Spleen (tissue), 11 donors: ENCODE measurements at regions not wholly inside any gene's neighbourhood (a gene's known extent, or its start where the extent isn't known, plus 50 kb on each side); places are given as distances from the start of the nearest gene placed in this dataset.

Source experiments
- DNase-seq: peaks from one replicate; pipeline ENCODE4 v3.0.0-alpha.2; 2020
- H3K27ac ChIP-seq, 8 donors: fragments of 200-600 bp; sonication (generic) in 7 of 8; 1 replicate in 4 of 8; 2 replicates in 4 of 8; pipeline versions ENCODE4 v1.5.0 to v1.8.0; 2016 to 2021; ENCODE audit warnings: inconsistent platforms in 4 of 8, mild to moderate bottlenecking in 4 of 8, moderate library complexity in 1 of 8
- H3K27me3 ChIP-seq, 7 donors: fragments of 200-600 bp; sonication (generic) in 6 of 7; replicated peaks in 1 of 7; 1 replicate in 4 of 7; 2 replicates in 3 of 7; pipeline versions ENCODE4 v1.5.0 to v1.8.0; 2016 to 2021; ENCODE audit warnings: inconsistent platforms in 3 of 7, mild to moderate bottlenecking in 1 of 7
- H3K36me3 ChIP-seq, 6 donors: fragments of 200-600 bp; sonication (generic) in 5 of 6; 1 replicate in 4 of 6; 2 replicates in 2 of 6; pipeline versions ENCODE4 v1.5.0 to v1.8.0; 2016 to 2021; ENCODE audit warnings: inconsistent platforms in 2 of 6
- H3K4me1 ChIP-seq, 6 donors: fragments of 200-600 bp; sonication (generic) in 5 of 6; 1 replicate in 3 of 6; 2 replicates in 3 of 6; pipeline versions ENCODE4 v1.5.0 to v1.8.0; 2016 to 2021; ENCODE audit warnings: inconsistent platforms in 3 of 6
- H3K4me3 ChIP-seq, 8 donors: fragments of 200-600 bp; sonication (generic) in 7 of 8; 1 replicate in 4 of 8; 2 replicates in 4 of 8; pipeline versions ENCODE4 v1.5.0 to v1.8.0; 2016 to 2021; ENCODE audit warnings: inconsistent platforms in 4 of 8, mild to moderate bottlenecking in 4 of 8, moderate library complexity in 2 of 8
- H3K9me3 ChIP-seq, 8 donors: fragments of 200-600 bp; sonication (generic) in 7 of 8; 1 replicate in 4 of 8; 2 replicates in 4 of 8; pipeline versions ENCODE4 v1.5.0 to v1.8.0; 2016 to 2021; ENCODE audit warnings: inconsistent platforms in 4 of 8
- CTCF ChIP-seq, 11 experiments: fragments of 200-600 bp in 7 of 11; fragments of 450-650 bp in 4 of 11; sonication (generic) in 4 of 11; IDR thresholded peaks in 8 of 11; conservative IDR thresholded peaks in 3 of 11; 1 replicate in 7 of 11; 2 replicates in 4 of 11; pipeline versions ENCODE4 v1.4.0 to v1.8.0; 2016 to 2021; ENCODE audit warnings: antibody characterized with exemption in 11 of 11, inconsistent platforms in 4 of 11, mild to moderate bottlenecking in 1 of 11
- POLR2A ChIP-seq, 3 donors: fragments of 450-650 bp; IDR thresholded peaks; one replicate each; pipeline ENCODE4 v1.5.1; 2017; ENCODE audit warnings: antibody characterized with exemption in 3 of 3, mild to moderate bottlenecking in 1 of 3
- POLR2AphosphoS5 ChIP-seq, 3 donors: sonication (generic); formaldehyde crosslinking; IDR thresholded peaks; one replicate each; pipeline ENCODE4 v1.5.1; 2017; ENCODE audit warnings: antibody characterized with exemption in 3 of 3
- WGBS, 5 donors: extraction: QIAGEN DNeasy Blood & Tissue Kit in 3 of 5; methylation state at CpG; one replicate each; pipeline versions ENCODE4 v1.1.5 to v1.1.7; 2013 to 2018; 5-methylcytosine and 5-hydroxymethylcytosine counted together
- intact Hi-C: fragments of 100-400 bp; cut with DNase I; formaldehyde crosslinking; loops from one replicate; pipeline ENCODE4 v1.15.0; 2023; ENCODE audit warnings: low total_unique reads
- donor health status: healthy with polysubstance abuse.
- donor health status: DM: no; HTN: no; CAD: no; lungs with moderate emphysema.
- donor health status: DM: no; HTN: no; CAD: no.
- donor health status: Bipolar disorder and iron deficiency.
- donor health status: healthy.
- donor health status: DM: no; HTN: no; CAD: no.
- donor health status: DM: yes; HTN: yes; CAD: no.

GRCh38 chr6:71371559-71371958, 82.9 kb downstream of the OGFRL1 start:
- DNase-seq, result no peak
- Histone ChIP-seq H3K4me1 (peaks cover under 1 to 14% (median 8%) of the 10 kb centered on the region in 6 donors), H3K27me3 (no peaks in the 10 kb centered on the region), H3K4me3 (no peak overlapping the region), H3K9me3 (peaks cover 0 to 4% (median 0%) of the 10 kb centered on the region in 8 donors), H3K36me3 (no peaks in the 10 kb centered on the region), H3K27ac (no peak overlapping the region)
- TF ChIP-seq POLR2AphosphoS5 (IDR thresholded peaks at IDR 0.05) (no peak), CTCF (IDR thresholded peaks at IDR 0.05 in 8 of 11, conservative IDR thresholded peaks at IDR 0.05 in 3 of 11) (no peak), POLR2A (IDR thresholded peaks at IDR 0.05) (no peak)
- intact Hi-C loops, result no loop called here
- WGBS, 5 donors, result 87 to 100% (median 90%) methylated on average over 1 of the region's 1 CpG

GRCh38 chr6:71373943-71374342, 85.3 kb downstream of the OGFRL1 start:
- Histone ChIP-seq H3K4me3 (no peak overlapping the region), H3K27ac (no peak overlapping the region), H3K27me3 (no peaks in the 10 kb centered on the region), H3K36me3 (no peaks in the 10 kb centered on the region), H3K9me3 (peaks cover 0 to 4% (median 0%) of the 10 kb centered on the region in 8 donors), H3K4me1 (no peaks in the 10 kb centered on the region)
- no peak for DNase-seq
- no peak for TF ChIP-seq POLR2AphosphoS5 (IDR thresholded peaks at IDR 0.05)
- TF ChIP-seq POLR2A (IDR thresholded peaks at IDR 0.05), result no peak
- TF ChIP-seq CTCF (IDR thresholded peaks at IDR 0.05 in 8 of 11, conservative IDR thresholded peaks at IDR 0.05 in 3 of 11), result no peak
- intact Hi-C loops, result no loop called here
- WGBS, 5 donors, result 73 to 94% (median 78%) methylated on average over 1 of the region's 1 CpG

GRCh38 chr6:71375676-71376075, 87.1 kb downstream of the OGFRL1 start:
- Histone ChIP-seq H3K27ac (no peak overlapping the region), H3K4me3 (no peak overlapping the region), H3K4me1 (no peaks in the 10 kb centered on the region), H3K36me3 (no peaks in the 10 kb centered on the region), H3K9me3 (peaks cover 0 to 4% (median 0%) of the 10 kb centered on the region in 8 donors), H3K27me3 (no peaks in the 10 kb centered on the region)
- no peak for TF ChIP-seq POLR2AphosphoS5 (IDR thresholded peaks at IDR 0.05)
- intact Hi-C loops, result no loop called here
- WGBS, 5 donors, result 79 to 91% (median 88%) methylated on average over 1 of the region's 1 CpG
- DNase-seq, result no peak

GRCh38 chr6:71376830-71377229, 88.2 kb downstream of the OGFRL1 start:
- WGBS, 5 donors, result 85 to 95% (median 87%) methylated on average over 2 of the region's 2 CpGs

More at GRCh38 chr6:71376830-71377229, 88.2 kb downstream of the OGFRL1 start:
- no peak overlapping the region for H3K27ac ChIP-seq
- intact Hi-C loops, result no loop called here
- H3K4me1 ChIP-seq, result no peaks in the 10 kb centered on the region
- no peak for DNase-seq
- H3K27me3 ChIP-seq, result no peaks in the 10 kb centered on the region
- peaks cover 0 to 4% (median 0%) of the 10 kb centered on the region in 8 donors for H3K9me3 ChIP-seq
- TF ChIP-seq CTCF (IDR thresholded peaks at IDR 0.05 in 8 of 11, conservative IDR thresholded peaks at IDR 0.05 in 3 of 11) (no peak), POLR2A (IDR thresholded peaks at IDR 0.05) (no peak), POLR2AphosphoS5 (IDR thresholded peaks at IDR 0.05) (no peak)
- H3K36me3 ChIP-seq, result no peaks in the 10 kb centered on the region
- H3K4me3 ChIP-seq, result no peak overlapping the region
